Chondrocyte (in vitro differentiated cells): ENCODE measurements at regions not wholly inside any gene's neighbourhood (a gene's known extent, or its start where the extent isn't known, plus 50 kb on each side); places are given as distances from the start of the nearest gene placed in this dataset.

Experiments used
- DNase-seq: peaks from one replicate; pipeline ENCODE4 v3.0.0; 2021; ENCODE audit warnings: mixed read lengths, low spot score
- H3K27ac Mint-ChIP-seq: one replicate; pipeline ENCODE4 v1.8.0; 2021; ENCODE audit warnings: mild to moderate bottlenecking, moderate library complexity, mixed read lengths; ENCODE audit not compliant: unreplicated experiment
- H3K27me3 Mint-ChIP-seq: 2 replicates; pipeline ENCODE4 v1.8.0; 2021; ENCODE audit warnings: low read depth, mixed read lengths
- H3K36me3 Mint-ChIP-seq: 2 replicates; pipeline ENCODE4 v1.8.0; 2021; ENCODE audit warnings: low read depth, mixed read lengths
- H3K4me1 Mint-ChIP-seq: 2 replicates; pipeline ENCODE4 v1.8.0; 2021; ENCODE audit warnings: low read depth, mild to moderate bottlenecking, mixed read lengths
- H3K4me3 Mint-ChIP-seq: one replicate; pipeline ENCODE4 v1.8.0; 2021; ENCODE audit warnings: mild to moderate bottlenecking, moderate library complexity, mixed read lengths; ENCODE audit not compliant: unreplicated experiment
- H3K9me3 Mint-ChIP-seq: 2 replicates; pipeline ENCODE4 v1.8.0; 2021; ENCODE audit warnings: low read depth, mixed read lengths
- CTCF ChIP-seq: fragments of 200-600 bp; sonication (generic); IDR thresholded peaks from 2 replicates; pipeline ENCODE4 v1.5.0; 2021; ENCODE audit warnings: antibody characterized with exemption, mild to moderate bottlenecking, moderate library complexity

- Mint-ChIP-seq H3K4me3 (no peak overlapping the region), H3K27me3 (peaks cover 2% of the 10 kb centered on the region), H3K27ac (no peak overlapping the region), H3K4me1 (no peaks in the 10 kb centered on the region), H3K9me3 (no peaks in the 10 kb centered on the region), H3K36me3 (no peaks in the 10 kb centered on the region)
- DNase-seq, result no peak
- TF ChIP-seq CTCF, result no peak
Observed at GRCh38 chr4:19508442-19508841, 743.3 kb upstream of the SLIT2 start.

- TF ChIP-seq CTCF, result no peak
- Mint-ChIP-seq H3K9me3 (peaks cover 7% of the 10 kb centered on the region), H3K4me3 (no peak overlapping the region), H3K4me1 (peaks cover 24% of the 10 kb centered on the region), H3K27ac (no peak overlapping the region), H3K27me3 (no peaks in the 10 kb centered on the region), H3K36me3 (no peaks in the 10 kb centered on the region)
- DNase-seq, result no peak
Observed at GRCh38 chr4:19497705-19498104, 754.0 kb upstream of the SLIT2 start.

GRCh38 chr4:19496756-19497155 is 754.9 kb upstream of the SLIT2 start:
- DNase-seq, result no peak
- no peak overlapping the region for H3K4me3 Mint-ChIP-seq
- no peaks in the 10 kb centered on the region for H3K36me3 Mint-ChIP-seq
- H3K27ac Mint-ChIP-seq, result no peak overlapping the region
- peaks cover 24% of the 10 kb centered on the region for H3K4me1 Mint-ChIP-seq
- no peak for TF ChIP-seq CTCF
- H3K27me3 Mint-ChIP-seq, result no peaks in the 10 kb centered on the region
- H3K9me3 Mint-ChIP-seq, result peaks cover 7% of the 10 kb centered on the region

- Mint-ChIP-seq H3K36me3 (no peaks in the 10 kb centered on the region), H3K9me3 (peaks cover 7% of the 10 kb centered on the region), H3K27ac (no peak overlapping the region), H3K27me3 (no peaks in the 10 kb centered on the region), H3K4me3 (no peak overlapping the region), H3K4me1 (peaks cover 24% of the 10 kb centered on the region)
- DNase-seq, result no peak
- TF ChIP-seq CTCF, result no peak
Observed at GRCh38 chr4:19494961-19495360, 756.7 kb upstream of the SLIT2 start.

- TF ChIP-seq CTCF, result no peak
- no peak overlapping the region for H3K4me3 Mint-ChIP-seq
- H3K27me3 Mint-ChIP-seq, result no peaks in the 10 kb centered on the region
- H3K27ac Mint-ChIP-seq, result no peak overlapping the region
- H3K36me3 Mint-ChIP-seq, result no peaks in the 10 kb centered on the region
- DNase-seq, result no peak
- H3K9me3 Mint-ChIP-seq, result peaks cover 7% of the 10 kb centered on the region
- peaks cover 24% of the 10 kb centered on the region for H3K4me1 Mint-ChIP-seq
Observed at GRCh38 chr4:19492606-19493005, 759.1 kb upstream of the SLIT2 start.
